ENCODE measurements at regions not wholly inside any gene's neighbourhood (a gene's known extent, or its start where the extent isn't known, plus 50 kb on each side); places are given as distances from the start of the nearest gene placed in this dataset.

DNA sequence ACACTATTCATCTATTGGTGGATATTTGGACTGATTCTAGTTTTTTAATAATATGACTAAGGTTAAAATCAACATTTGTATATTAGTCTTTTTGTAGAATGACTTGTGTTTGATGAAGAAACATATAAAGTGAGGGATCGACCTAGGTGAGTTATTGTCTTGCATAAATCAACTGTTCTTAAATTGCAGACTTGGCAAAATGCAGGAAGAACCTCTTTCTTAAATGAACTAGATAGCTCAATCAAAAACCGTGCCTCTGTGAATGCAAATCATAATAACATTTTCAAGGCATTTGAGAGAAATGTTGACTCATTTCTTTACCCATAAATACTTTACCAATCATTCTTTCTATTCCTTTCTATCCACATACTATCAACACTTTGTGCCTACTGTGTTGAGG is 101.5 kb upstream of the ANK3 start:
- no peak for TF ChIP-seq CTCF (IDR thresholded peaks at IDR 0.05)
- no peak for TF ChIP-seq POLR2A (IDR thresholded peaks at IDR 0.05)
